Activated CD8-positive, alpha-beta memory T cell treated with anti-CD3 and anti-CD28 coated beads, Interleukin-2, amount 50 U/mL, for 48 hours (primary cell): ENCODE measurements at regions not wholly inside any gene's neighbourhood (a gene's known extent, or its start where the extent isn't known, plus 50 kb on each side); places are given as distances from the start of the nearest gene placed in this dataset.

Source experiments
- DNase-seq: peaks from one replicate; pipeline ENCODE4 v3.0.0-alpha.2; 2020

GRCh38 chr15:31513178-31513577, 186.5 kb downstream of the KLF13 start:
- DNase-seq = no peak

- no peak for DNase-seq
Measured at GRCh38 chr15:31516440-31516839, 189.8 kb downstream of the KLF13 start.

- no peak for DNase-seq
Measured at GRCh38 chr15:31516874-31517273, 190.2 kb downstream of the KLF13 start.

GRCh38 chr15:31517711-31518110, 191.1 kb downstream of the KLF13 start:
- DNase-seq = no peak

- DNase-seq = no peak
Measured at GRCh38 chr15:31522028-31522427, 195.4 kb downstream of the KLF13 start.

- no peak for DNase-seq
Measured at GRCh38 chr15:31523027-31523654, 196.5 kb downstream of the KLF13 start.

- no peak for DNase-seq
Measured at GRCh38 chr15:31523655-31524049, 197.0 kb downstream of the KLF13 start.

GRCh38 chr15:31525185-31525695, 198.6 kb downstream of the KLF13 start:
- no peak for DNase-seq

- DNase-seq = no peak
Measured at GRCh38 chr15:31525988-31526665, 199.5 kb downstream of the KLF13 start.

GRCh38 chr15:31526916-31527690, 200.5 kb downstream of the KLF13 start:
- DNase-seq = no peak

- no peak for DNase-seq
Measured at GRCh38 chr15:31528846-31529245, 202.2 kb downstream of the KLF13 start.

- no peak for DNase-seq
Measured at GRCh38 chr15:31537770-31538592, 211.3 kb downstream of the KLF13 start.

- DNase-seq = no peak
Measured at GRCh38 chr15:31540633-31541032, 214.0 kb downstream of the KLF13 start.

GRCh38 chr15:31544361-31544760, 217.7 kb downstream of the KLF13 start:
- no peak for DNase-seq

- DNase-seq = no peak
Measured at GRCh38 chr15:31545257-31545656, 218.6 kb downstream of the KLF13 start.

GRCh38 chr15:31550211-31550977, 223.8 kb downstream of the KLF13 start:
- no peak for DNase-seq

GRCh38 chr15:31551323-31551722, 224.7 kb downstream of the KLF13 start:
- DNase-seq = no peak

- no peak for DNase-seq
Measured at GRCh38 chr15:31552482-31553099, 226.0 kb downstream of the KLF13 start.

- DNase-seq = no peak
Measured at GRCh38 chr15:31554261-31554660, 227.6 kb downstream of the KLF13 start.

- no peak for DNase-seq
Measured at GRCh38 chr15:31555022-31555421, 228.4 kb downstream of the KLF13 start.

- DNase-seq = no peak
Measured at GRCh38 chr15:31556494-31557150, 230.0 kb downstream of the KLF13 start.
